BLaER1 treated with 17β-estradiol and CSF1 and Interleukin-3, amounts not matched to agents 10 nM and 100 nM (cell line): ENCODE measurements at regions not wholly inside any gene's neighbourhood (a gene's known extent, or its start where the extent isn't known, plus 50 kb on each side); places are given as distances from the start of the nearest gene placed in this dataset.

Experiments
- H3K27ac ChIP-seq, 11 experiments: shearing (Covaris generic); formaldehyde crosslinking; 2 replicates each; pipeline ENCODE4 v1.8.1; 2022
- H3K27me3 ChIP-seq, 11 experiments: shearing (Covaris generic); formaldehyde crosslinking; 2 replicates each; pipeline ENCODE4 v1.8.1; 2022
- H3K36me3 ChIP-seq, 11 experiments: shearing (Covaris generic); formaldehyde crosslinking; 2 replicates each; pipeline ENCODE4 v1.8.1; 2022
- H3K4me1 ChIP-seq, 10 experiments: shearing (Covaris generic); formaldehyde crosslinking; 2 replicates each; pipeline ENCODE4 v1.8.1; 2022
- H3K4me2 ChIP-seq, 11 experiments: shearing (Covaris generic); formaldehyde crosslinking; 2 replicates each; pipeline ENCODE4 v1.8.1; 2022
- H3K4me3 ChIP-seq, 10 experiments: shearing (Covaris generic); formaldehyde crosslinking; 2 replicates each; pipeline ENCODE4 v1.8.1; 2022
- H3K9ac ChIP-seq, 11 experiments: shearing (Covaris generic); formaldehyde crosslinking; 2 replicates each; pipeline ENCODE4 v1.8.1; 2022
- H3K9me3 ChIP-seq, 11 experiments: shearing (Covaris generic); formaldehyde crosslinking; replicated peaks in 1 of 11; 2 replicates each; pipeline ENCODE4 v1.8.1; 2022
- H4K20me1 ChIP-seq, 11 experiments: shearing (Covaris generic); formaldehyde crosslinking; 2 replicates each; pipeline ENCODE4 v1.8.1; 2022
- Cebpa-rat ChIP-seq, 11 experiments: shearing (Covaris generic); IDR thresholded peaks; 2 replicates each; pipeline ENCODE4 v1.8.1; 2022

- H3K4me1 ChIP-seq: peaks cover 0 to 20% (median 0%) of the 10 kb centered on the region in 10 experiments; a peak in 5 of 20 replicates
- H3K4me2 ChIP-seq: peak overlapping the region in 2 of 11 experiments; percentile 50 to 69; a peak in 4 of 22 replicates
- no peak overlapping the region for H3K4me3 ChIP-seq
- H3K9ac ChIP-seq: no peak overlapping the region
- no peaks in the 10 kb centered on the region for H3K36me3 ChIP-seq
- H3K9me3 ChIP-seq: no peaks in the 10 kb centered on the region
- TF ChIP-seq Cebpa-rat (IDR thresholded peaks at IDR 0.05): no peak
- no peaks in the 10 kb centered on the region for H3K27me3 ChIP-seq
- H4K20me1 ChIP-seq: no peaks in the 10 kb centered on the region
- H3K27ac ChIP-seq: peak overlapping the region in 2 of 11 experiments; percentile 26 to 42; a peak in 2 of 22 replicates
These were observed 586.9 kb upstream of the INTU start for GRCh38 chr4:127045861-127046260.

DNA sequence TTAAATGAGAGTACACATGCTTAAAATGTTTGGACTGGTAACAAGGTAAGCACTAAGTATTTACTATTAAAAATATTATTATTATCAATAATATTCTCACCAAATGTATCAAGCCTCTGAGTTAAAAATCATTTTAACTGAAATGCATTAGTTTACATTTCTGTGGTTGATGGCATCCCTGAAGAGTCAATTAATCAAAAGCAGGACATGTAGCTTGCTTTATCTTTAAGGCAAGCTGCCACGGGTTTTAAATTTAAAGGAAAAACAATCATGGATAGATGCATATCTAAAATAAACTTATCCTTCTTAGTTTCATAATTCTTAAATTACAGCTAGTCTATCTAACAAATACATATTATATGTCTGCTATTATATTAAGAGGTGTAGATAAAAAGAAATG is 584.8 kb upstream of the INTU start:
- TF ChIP-seq Cebpa-rat (IDR thresholded peaks at IDR 0.05): no peak
- peaks cover 0 to 20% (median 0%) of the 10 kb centered on the region in 10 experiments; a peak in 5 of 20 replicates for H3K4me1 ChIP-seq

DNA sequence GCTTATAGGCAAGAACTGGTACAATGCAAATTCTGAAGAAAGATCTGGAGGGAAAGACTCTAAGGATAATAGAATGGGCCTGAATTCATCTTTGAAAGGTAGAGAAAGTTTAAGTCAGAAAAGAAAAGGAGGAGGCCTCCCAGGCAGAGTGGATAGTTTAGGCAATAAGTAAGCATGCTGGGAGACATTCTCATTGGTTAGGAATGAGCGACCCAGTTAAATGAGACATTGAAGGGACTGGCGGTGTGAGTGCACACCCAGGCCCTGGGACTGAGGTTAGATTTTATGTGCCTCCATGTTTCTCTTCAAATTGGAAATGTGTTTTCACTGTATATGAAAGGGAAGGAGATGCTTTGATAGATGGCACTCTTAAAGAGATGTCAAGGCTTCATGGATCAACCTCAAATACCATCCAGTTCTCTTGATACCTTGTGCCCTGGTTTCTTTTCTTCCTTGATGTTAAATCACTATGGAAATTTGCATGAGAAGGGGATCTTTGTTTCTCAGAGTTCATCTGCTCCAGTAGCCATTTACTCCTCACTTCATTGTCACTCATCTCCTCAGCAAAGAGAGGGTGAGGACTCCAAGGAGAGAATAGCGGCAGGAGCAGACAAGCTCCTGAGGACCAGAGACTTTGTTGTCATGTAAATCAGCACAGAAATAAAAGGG is 584.2 kb upstream of the INTU start:
- no peak for TF ChIP-seq Cebpa-rat (IDR thresholded peaks at IDR 0.05)
- no peak overlapping the region for H3K4me2 ChIP-seq
- H4K20me1 ChIP-seq: no peaks in the 10 kb centered on the region
- no peaks in the 10 kb centered on the region for H3K27me3 ChIP-seq
- H3K36me3 ChIP-seq: no peaks in the 10 kb centered on the region
- H3K4me1 ChIP-seq: peaks cover 0 to 20% (median 0%) of the 10 kb centered on the region in 10 experiments; a peak in 5 of 20 replicates
- H3K9ac ChIP-seq: no peak overlapping the region
- no peak overlapping the region for H3K27ac ChIP-seq
- no peaks in the 10 kb centered on the region for H3K9me3 ChIP-seq
- H3K4me3 ChIP-seq: no peak overlapping the region

More for the DNA sequence above, 584.8 kb upstream of the INTU start:
- Histone ChIP-seq H3K27ac (no peak overlapping the region), H3K9ac (no peak overlapping the region), H3K36me3 (no peaks in the 10 kb centered on the region), H3K9me3 (no peaks in the 10 kb centered on the region), H3K4me3 (no peak overlapping the region), H4K20me1 (no peaks in the 10 kb centered on the region), H3K27me3 (no peaks in the 10 kb centered on the region), H3K4me2 (no peak overlapping the region)

DNA sequence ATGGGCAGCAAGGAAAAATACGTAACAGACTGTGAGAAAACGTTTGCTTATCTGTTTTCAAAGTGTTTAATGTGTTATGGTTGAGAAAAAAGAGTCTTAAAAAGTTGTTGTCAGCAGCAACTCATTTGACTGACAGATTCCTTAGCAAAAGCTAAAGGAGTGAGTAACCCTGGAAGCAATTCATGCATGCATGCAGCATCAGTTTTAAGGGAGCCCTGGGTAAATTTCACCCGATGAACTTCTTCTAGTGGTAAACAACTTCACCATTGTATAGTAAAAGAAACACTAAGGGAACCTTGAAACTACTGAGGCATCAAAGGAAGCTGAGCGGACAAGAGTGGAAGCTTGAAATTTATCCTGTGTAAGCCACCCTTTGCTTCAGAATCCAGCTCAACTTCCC is 583.2 kb upstream of the INTU start:
- H3K4me2 ChIP-seq: no peak overlapping the region
- no peaks in the 10 kb centered on the region for H4K20me1 ChIP-seq
- no peaks in the 10 kb centered on the region for H3K36me3 ChIP-seq
- no peaks in the 10 kb centered on the region for H3K9me3 ChIP-seq
- no peak overlapping the region for H3K27ac ChIP-seq
- H3K27me3 ChIP-seq: no peaks in the 10 kb centered on the region
- H3K4me3 ChIP-seq: no peak overlapping the region
- peaks cover 0 to 20% (median 0%) of the 10 kb centered on the region in 10 experiments; a peak in 5 of 20 replicates for H3K4me1 ChIP-seq
- H3K9ac ChIP-seq: no peak overlapping the region
- no peak for TF ChIP-seq Cebpa-rat (IDR thresholded peaks at IDR 0.05)

DNA sequence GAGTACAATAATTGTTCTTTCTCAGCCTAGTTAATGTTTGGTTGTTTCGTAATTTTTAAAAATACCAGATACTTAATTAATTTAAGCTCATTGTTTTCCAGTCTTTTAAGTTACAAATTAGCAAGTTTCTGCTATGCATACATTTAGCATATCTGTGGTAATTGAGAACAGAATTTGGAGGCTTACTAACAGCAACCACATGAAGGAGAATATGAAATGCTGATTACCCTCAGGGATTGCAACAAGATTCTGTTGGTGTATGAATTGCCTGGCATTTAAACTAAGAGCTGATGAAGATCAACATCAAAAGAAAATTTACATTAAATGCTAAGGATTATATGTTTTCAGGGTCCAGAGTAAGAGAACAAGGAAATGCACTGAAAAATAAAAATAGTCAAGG is 580.0 kb upstream of the INTU start:
- Histone ChIP-seq H3K4me1 (no peaks in the 10 kb centered on the region), H4K20me1 (no peaks in the 10 kb centered on the region), H3K36me3 (no peaks in the 10 kb centered on the region), H3K9ac (no peak overlapping the region), H3K9me3 (peaks cover 0 to 15% (median 9%) of the 10 kb centered on the region in 11 experiments; a peak in 9 of 22 replicates), H3K4me2 (no peak overlapping the region), H3K27ac (no peak overlapping the region), H3K4me3 (no peak overlapping the region), H3K27me3 (no peaks in the 10 kb centered on the region)
- no peak for TF ChIP-seq Cebpa-rat (IDR thresholded peaks at IDR 0.05)

GRCh38 chr4:127055357-127055756 is 577.4 kb upstream of the INTU start:
- Histone ChIP-seq H3K27ac (no peak overlapping the region), H3K4me2 (no peak overlapping the region), H3K9ac (no peak overlapping the region), H3K27me3 (no peaks in the 10 kb centered on the region), H3K9me3 (peaks cover 0 to 15% (median 9%) of the 10 kb centered on the region in 11 experiments; a peak in 9 of 22 replicates), H3K4me3 (no peak overlapping the region), H3K4me1 (no peaks in the 10 kb centered on the region), H4K20me1 (no peaks in the 10 kb centered on the region), H3K36me3 (no peaks in the 10 kb centered on the region)
- no peak for TF ChIP-seq Cebpa-rat (IDR thresholded peaks at IDR 0.05)

DNA sequence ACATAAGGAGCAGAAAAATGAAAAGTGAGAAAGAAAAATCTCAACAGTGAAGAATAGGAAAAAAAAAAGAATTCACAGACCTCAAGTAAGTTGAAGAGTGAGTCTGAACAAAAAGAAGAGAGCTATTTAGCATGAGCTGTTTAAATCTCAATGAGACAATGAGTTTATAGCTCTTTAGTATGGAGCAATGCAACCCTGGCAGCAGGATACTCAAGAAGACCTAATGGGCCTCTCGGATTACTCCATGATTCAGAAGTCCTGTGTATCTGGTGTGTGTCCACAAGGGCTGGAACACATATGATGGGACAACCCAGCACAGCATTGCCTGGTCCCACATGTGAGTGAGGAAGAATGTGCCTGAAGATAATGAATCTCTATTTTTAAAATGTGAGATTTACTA is 563.1 kb upstream of the INTU start:
- H3K9ac ChIP-seq: no peak overlapping the region
- H4K20me1 ChIP-seq: no peaks in the 10 kb centered on the region
- no peak overlapping the region for H3K4me2 ChIP-seq
- no peaks in the 10 kb centered on the region for H3K4me1 ChIP-seq
- no peaks in the 10 kb centered on the region for H3K36me3 ChIP-seq
- H3K4me3 ChIP-seq: no peak overlapping the region
- no peak overlapping the region for H3K27ac ChIP-seq
- H3K27me3 ChIP-seq: no peaks in the 10 kb centered on the region
- no peak for TF ChIP-seq Cebpa-rat (IDR thresholded peaks at IDR 0.05)
- H3K9me3 ChIP-seq: no peaks in the 10 kb centered on the region

DNA sequence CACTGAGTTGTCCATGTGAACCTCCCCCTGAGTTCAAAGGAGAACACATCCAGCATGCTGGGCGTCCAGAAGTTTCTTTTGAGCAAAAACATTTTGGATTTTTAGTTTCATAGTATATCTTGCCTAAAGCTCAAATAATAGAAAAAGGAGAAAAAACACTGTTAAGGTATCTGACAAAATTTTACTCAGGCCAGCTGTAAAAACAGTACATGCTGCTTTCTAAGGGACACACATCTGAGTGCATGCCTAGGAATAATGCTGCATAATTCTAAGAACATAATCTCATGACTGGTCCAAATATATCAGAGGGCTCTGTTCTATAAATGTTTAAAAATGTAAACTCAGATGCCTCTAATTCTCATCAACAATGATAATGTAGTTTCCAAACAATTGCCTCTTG is 561.3 kb upstream of the INTU start:
- Histone ChIP-seq H4K20me1 (no peaks in the 10 kb centered on the region), H3K27ac (no peak overlapping the region), H3K36me3 (no peaks in the 10 kb centered on the region), H3K27me3 (no peaks in the 10 kb centered on the region), H3K9ac (no peak overlapping the region), H3K9me3 (no peaks in the 10 kb centered on the region), H3K4me1 (no peaks in the 10 kb centered on the region), H3K4me2 (no peak overlapping the region), H3K4me3 (no peak overlapping the region)
- no peak for TF ChIP-seq Cebpa-rat (IDR thresholded peaks at IDR 0.05)

GRCh38 chr4:127080141-127080540 is 552.6 kb upstream of the INTU start:
- Histone ChIP-seq H3K4me2 (no peak overlapping the region), H3K27ac (no peak overlapping the region), H3K4me1 (no peaks in the 10 kb centered on the region), H3K9ac (no peak overlapping the region), H3K36me3 (no peaks in the 10 kb centered on the region), H3K4me3 (no peak overlapping the region), H3K9me3 (no peaks in the 10 kb centered on the region), H4K20me1 (no peaks in the 10 kb centered on the region), H3K27me3 (no peaks in the 10 kb centered on the region)
- TF ChIP-seq Cebpa-rat (IDR thresholded peaks at IDR 0.05): no peak

- Histone ChIP-seq H3K36me3 (no peaks in the 10 kb centered on the region), H3K9me3 (peaks cover 1 to 7% (median 3%) of the 10 kb centered on the region in 11 experiments; a peak in 15 of 22 replicates), H4K20me1 (no peaks in the 10 kb centered on the region), H3K27me3 (no peaks in the 10 kb centered on the region), H3K4me1 (no peaks in the 10 kb centered on the region), H3K4me2 (no peak overlapping the region), H3K9ac (no peak overlapping the region), H3K4me3 (no peak overlapping the region), H3K27ac (no peak overlapping the region)
- TF ChIP-seq Cebpa-rat (IDR thresholded peaks at IDR 0.05): no peak
These were observed 551.7 kb upstream of the INTU start for GRCh38 chr4:127081041-127081440.
